DMS 273 treated with DMSO at 0.1 percent for 48 hours (cell line): ENCODE measurements at regions not wholly inside any gene's neighbourhood (a gene's known extent, or its start where the extent isn't known, plus 50 kb on each side); places are given as distances from the start of the nearest gene placed in this dataset.
"Not testable (repeated sequence)": the region's sequence is repeated elsewhere in the genome, so short reads cannot be mapped to it uniquely, and the experiment has no call there.

Experiments
- DNase-seq: peaks from one replicate; lab custom pipeline; 2025; lab: John Stamatoyannopoulos, UW

- no peak for DNase-seq
Measured at GRCh38 chr13:104553186-104553585, 1487.0 kb upstream of the SLC10A2 start.

DNA sequence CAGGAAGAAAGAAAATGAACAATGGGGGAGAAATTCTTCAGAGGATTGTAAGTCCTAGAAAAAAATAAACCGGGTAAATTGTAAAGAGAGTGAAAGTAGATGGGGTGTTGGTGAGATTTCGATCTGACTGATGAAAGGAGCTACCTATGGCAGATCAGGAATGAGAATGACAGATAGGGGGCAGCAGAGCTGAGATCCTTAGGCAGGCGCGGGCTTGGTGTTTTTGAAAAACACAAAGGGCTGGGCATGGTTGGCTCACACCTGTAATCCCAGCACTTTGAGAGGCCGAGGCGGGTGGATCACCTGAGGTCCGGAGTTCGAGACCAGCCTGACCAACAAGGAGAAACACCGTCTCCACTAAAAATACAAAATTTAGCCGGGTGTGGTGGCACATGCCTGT is 1468.6 kb upstream of the SLC10A2 start:
- peak; percentile 1 for DNase-seq

GRCh38 chr13:104532132-104532531 is 1465.9 kb upstream of the SLC10A2 start:
- DNase-seq = no peak

GRCh38 chr13:104530741-104531140 is 1464.5 kb upstream of the SLC10A2 start:
- no peak for DNase-seq

DNA sequence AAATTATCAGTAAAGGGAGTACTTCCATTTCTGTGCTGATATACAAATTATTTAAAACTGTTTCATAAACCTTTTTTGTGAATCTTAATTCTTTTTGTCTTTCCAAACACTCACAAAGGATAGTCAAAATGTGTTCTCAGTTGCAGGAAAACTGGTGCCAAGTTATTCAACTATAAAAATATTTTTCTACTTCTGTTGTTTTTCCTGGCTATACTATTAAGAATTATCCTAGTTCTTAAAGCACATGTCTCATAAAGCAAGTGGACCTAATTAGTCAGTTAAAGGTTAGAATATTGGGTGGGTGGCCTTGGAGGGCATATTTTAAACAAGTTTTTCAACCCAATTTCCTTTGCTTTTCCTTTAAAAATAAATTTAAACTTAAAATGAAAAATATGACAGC is 1460.3 kb upstream of the SLC10A2 start:
- DNase-seq = no peak

- DNase-seq = no peak
Measured at GRCh38 chr13:104525467-104525866, 1459.2 kb upstream of the SLC10A2 start.

DNA sequence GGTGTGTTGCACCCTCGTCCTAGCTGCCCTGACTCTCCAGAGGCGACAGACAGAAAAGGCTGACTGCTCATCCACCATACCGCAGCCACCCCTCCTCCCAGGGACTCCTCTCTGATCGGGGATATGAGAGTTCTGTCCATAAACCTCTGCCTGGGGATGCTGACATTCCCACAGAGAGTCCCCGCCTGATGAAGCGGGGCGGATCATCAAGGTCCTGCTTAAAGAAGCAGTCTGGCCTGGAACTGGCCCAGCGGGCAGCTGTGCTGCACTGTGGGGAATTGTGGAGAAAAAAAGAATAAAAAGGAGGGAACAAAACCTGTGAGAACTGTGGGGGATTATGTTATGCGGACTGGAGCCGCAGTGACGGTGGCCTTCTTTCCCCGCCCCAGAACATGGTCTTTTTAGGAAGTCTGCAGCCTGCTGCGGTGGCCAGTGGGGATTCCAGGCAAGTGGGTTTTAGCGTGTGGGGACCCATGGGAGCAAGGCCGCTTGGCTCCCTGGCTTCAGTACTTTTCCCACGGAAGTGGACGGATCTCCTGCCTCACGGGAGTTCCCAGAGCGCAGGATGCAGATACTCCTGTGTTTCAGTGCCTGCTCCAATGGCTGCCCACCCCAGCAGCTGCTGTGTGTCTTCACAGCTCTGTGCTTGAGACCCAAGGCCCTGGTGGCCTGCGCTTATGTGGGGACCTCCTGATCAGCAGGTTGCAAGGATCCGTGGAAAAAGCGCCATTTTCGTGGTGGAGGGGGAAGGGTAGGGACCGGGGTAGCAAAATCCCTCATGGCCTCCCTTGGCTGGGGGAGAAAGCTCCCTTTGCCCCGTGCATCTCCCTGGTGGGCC is 1456.2 kb upstream of the SLC10A2 start:
- DNase-seq = no peak

DNA sequence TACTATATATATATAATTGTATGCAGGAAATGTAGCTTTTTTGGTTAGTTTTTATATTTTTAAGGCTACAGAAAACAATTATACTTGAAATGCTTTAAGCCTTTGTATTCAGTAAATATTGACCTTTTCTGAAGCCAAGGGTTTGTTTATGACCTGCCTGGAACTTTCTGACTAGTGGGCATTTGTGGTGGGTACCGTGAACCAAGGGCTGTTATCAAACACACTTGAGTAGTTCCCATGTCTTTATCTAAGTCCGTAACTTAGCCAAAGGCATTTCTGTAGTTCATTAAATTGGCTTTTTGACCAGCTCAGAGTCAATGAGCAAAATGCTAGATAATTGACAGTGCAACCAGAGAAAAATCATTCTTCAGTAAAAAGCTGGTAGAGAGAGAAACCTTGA is 1444.2 kb upstream of the SLC10A2 start:
- no peak for DNase-seq

- DNase-seq = not testable (repeated sequence)
Measured at GRCh38 chr13:104493502-104493901, 1427.3 kb upstream of the SLC10A2 start.

GRCh38 chr13:104491916-104492315 is 1425.7 kb upstream of the SLC10A2 start:
- no peak for DNase-seq

- no peak for DNase-seq
Measured at GRCh38 chr13:104487006-104487405, 1420.8 kb upstream of the SLC10A2 start.

DNA sequence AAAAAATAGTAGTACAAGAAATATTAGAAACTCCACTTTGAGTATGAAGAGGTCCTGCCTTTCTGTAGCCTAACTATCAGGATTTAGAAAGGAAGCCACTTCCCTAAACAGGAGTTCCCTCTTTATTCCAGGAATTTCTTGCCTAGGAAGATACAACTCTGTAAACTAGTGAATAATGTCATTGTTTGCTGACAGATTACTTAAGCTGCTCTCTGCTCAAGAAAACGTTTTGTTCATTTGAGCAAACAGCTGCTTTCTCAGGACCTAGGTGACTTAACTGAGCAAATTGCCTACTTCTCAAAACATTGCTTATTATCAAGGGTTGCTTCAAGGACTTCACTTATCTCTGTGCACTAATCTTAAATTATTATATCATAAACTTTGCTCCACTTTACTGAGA is 1419.4 kb upstream of the SLC10A2 start:
- no peak for DNase-seq

- no peak for DNase-seq
Measured at GRCh38 chr13:104483631-104484030, 1417.4 kb upstream of the SLC10A2 start.

DNA sequence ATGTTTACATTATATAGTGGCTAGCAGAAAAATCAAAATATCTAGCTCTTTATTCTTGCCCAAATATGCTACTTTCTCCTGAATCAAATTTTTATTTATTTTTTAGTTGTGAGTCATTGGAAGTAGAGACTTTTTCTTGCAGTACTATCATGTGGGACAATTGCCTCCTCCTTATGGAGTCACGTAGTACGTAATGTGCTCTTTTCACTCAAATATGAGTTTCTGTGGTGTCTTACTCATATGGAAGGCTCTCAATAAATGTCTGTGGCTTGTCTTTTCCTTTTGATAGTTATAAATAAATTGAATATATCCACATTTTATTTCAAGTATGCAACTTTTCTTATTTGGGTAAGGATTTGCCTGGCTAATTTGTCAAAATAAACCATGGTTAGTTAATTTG is 1411.0 kb upstream of the SLC10A2 start:
- no peak for DNase-seq

DNA sequence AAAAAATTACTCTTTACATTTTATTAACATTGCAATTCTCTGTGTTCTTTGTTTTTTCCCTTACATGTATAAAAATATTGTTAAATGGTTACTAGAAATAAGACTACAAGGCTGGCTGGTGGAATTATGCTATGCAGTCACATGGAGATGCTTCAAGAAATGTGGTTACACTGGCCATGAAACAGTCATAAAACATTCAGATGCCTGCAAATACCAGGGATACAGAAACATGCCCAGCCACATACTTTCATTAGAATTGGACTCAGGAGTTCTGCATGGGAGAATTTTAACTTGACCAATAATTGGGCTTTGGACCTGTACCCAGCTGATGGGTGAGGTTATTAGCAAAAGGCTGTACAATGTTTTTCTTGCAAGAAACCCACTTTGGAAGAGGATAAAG is 1407.7 kb upstream of the SLC10A2 start:
- DNase-seq = no peak

DNA sequence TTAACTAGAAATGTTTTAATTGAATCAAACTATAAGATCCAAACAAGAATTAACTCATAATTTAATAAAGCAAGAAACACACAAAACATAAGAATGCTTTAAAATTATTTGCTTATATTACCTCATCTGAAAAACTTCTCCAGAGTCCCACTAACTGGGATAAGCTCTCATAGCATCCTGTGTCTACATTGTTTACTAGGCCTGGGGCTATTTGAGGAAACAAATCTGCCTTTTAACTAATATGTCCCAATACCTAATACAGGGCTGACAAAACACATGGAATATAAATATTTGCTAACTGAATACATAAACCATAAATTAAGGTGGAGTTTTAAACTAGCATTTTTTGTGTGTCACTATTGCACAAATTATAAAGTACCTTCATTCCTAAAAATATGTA is 1399.8 kb upstream of the SLC10A2 start:
- DNase-seq = no peak

GRCh38 chr13:104461049-104461448 is 1394.8 kb upstream of the SLC10A2 start:
- no peak for DNase-seq

- DNase-seq = no peak
Measured at GRCh38 chr13:104460554-104460953, 1394.3 kb upstream of the SLC10A2 start.

- no peak for DNase-seq
Measured at GRCh38 chr13:104450006-104450405, 1383.8 kb upstream of the SLC10A2 start.

- DNase-seq = no peak
Measured at GRCh38 chr13:104447348-104447747, 1381.1 kb upstream of the SLC10A2 start.

- no peak for DNase-seq
Measured at GRCh38 chr13:104442536-104442935, 1376.3 kb upstream of the SLC10A2 start.

GRCh38 chr13:104436555-104436954 is 1370.3 kb upstream of the SLC10A2 start:
- DNase-seq = no peak

DNA sequence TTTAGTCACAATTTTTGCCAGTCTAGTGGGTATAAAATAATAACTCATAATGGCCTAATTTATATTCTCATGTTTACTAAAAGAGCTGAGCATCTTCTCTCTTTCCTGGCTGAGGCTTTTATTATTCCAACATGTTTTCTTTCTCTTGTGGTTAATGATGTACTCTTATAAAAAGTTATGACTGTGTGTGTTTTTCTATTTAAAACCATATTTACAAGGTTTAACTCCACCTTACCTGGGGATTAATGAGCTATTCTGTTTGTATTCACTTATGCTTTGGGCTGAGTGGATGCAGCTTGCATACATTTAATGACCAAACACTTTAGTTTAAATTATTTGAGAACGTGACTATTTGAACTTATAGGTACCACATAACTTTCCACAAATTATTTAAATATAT is 1365.7 kb upstream of the SLC10A2 start:
- no peak for DNase-seq

DNA sequence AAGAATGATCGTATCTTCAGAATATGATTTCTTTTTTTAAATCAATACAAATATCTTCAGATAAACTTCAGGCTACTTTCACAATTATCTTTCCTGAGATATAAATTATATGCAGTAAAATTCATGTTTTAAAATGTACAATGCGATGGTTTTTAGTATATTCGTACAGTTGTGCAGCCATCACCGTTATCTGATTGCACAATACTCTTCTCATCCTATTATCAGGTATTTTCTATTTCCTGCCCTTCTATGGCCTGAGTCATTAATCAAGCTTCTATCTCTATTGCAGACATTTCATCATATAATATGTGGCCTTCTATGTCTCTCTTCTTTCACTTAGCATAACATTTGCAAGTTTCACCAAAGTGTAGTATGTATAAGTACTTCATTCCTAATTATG is 1360.2 kb upstream of the SLC10A2 start:
- no peak for DNase-seq
